ENCODE measurements at regions not wholly inside any gene's neighbourhood (a gene's known extent, or its start where the extent isn't known, plus 50 kb on each side); places are given as distances from the start of the nearest gene placed in this dataset.

GRCh38 chr10:33900596-33900995, 566.1 kb upstream of the NRP1 start:
- Histone ChIP-seq H3K4me3 (ENCODE audit: low read depth, low read length) (no peak overlapping the region), H4K8ac (ENCODE audit: low read depth, low read length) (no peak overlapping the region), H2AFZ (ENCODE audit: insufficient read depth, low read length, poor library complexity) (no peak overlapping the region), H2AK5ac (ENCODE audit: low read length) (no peak overlapping the region), H3K79me2 (ENCODE audit: control insufficient read depth, insufficient read depth, low read length, poor library complexity) (no peaks in the 10 kb centered on the region), H3K18ac (ENCODE audit: low read length) (no peak overlapping the region), H3K4me1 (ENCODE audit: control insufficient read depth in 1 of 2, insufficient read depth in 2 of 2, low read length in 2 of 2) (no peaks in the 10 kb centered on the region), H3K14ac (ENCODE audit: low read length) (no peak overlapping the region), H3K27ac (ENCODE audit: low read depth, low read length) (no peak overlapping the region), H3K79me1 (ENCODE audit: low read length) (no peaks in the 10 kb centered on the region), H2BK12ac (ENCODE audit: low read length) (no peak overlapping the region), H3K4me2 (ENCODE audit: low read length) (no peak overlapping the region), H3K9me3 (ENCODE audit: insufficient read depth, low read depth, low read length) (peaks cover 2% of the 10 kb centered on the region), H2BK5ac (ENCODE audit: low read depth, low read length, poor library complexity) (no peak overlapping the region), H3K4ac (ENCODE audit: low read depth, low read length) (no peak overlapping the region), H3K23ac (ENCODE audit: low read length) (no peak overlapping the region), H3K27me3 (ENCODE audit: insufficient read depth, low read length) (no peaks in the 10 kb centered on the region), H4K12ac (ENCODE audit: low read depth, low read length) (no peak overlapping the region), H4K91ac (ENCODE audit: low read depth, low read length) (no peak overlapping the region), H3K9ac (ENCODE audit: low read length) (no peak overlapping the region), H2BK120ac (ENCODE audit: insufficient read depth, low read length, poor library complexity) (no peak overlapping the region), H3K36me3 (ENCODE audit: control insufficient read depth in 1 of 2, insufficient read depth in 2 of 2, low read length in 2 of 2) (no peaks in the 10 kb centered on the region)
- 100% methylated on average over 1 of the region's 2 CpGs for WGBS (ENCODE audit: extremely low coverage, insufficient coverage, insufficient read length)
- no peak for DNase-seq

GRCh38 chr10:33899578-33900531, 565.4 kb upstream of the NRP1 start:
- H3K9me3 ChIP-seq (ENCODE audit: insufficient read depth, low read depth, low read length): peaks cover 2% of the 10 kb centered on the region
- no CpG with 5 or more reads among the region's 5 CpGs for WGBS (ENCODE audit: extremely low coverage, insufficient coverage, insufficient read length)
- H3K18ac ChIP-seq (ENCODE audit: low read length): no peak overlapping the region
- H3K79me2 ChIP-seq (ENCODE audit: control insufficient read depth, insufficient read depth, low read length, poor library complexity): no peaks in the 10 kb centered on the region
- H3K4ac ChIP-seq (ENCODE audit: low read depth, low read length): no peak overlapping the region
- no peaks in the 10 kb centered on the region for H3K4me1 ChIP-seq (ENCODE audit: control insufficient read depth in 1 of 2, insufficient read depth in 2 of 2, low read length in 2 of 2)
- no peak overlapping the region for H3K27ac ChIP-seq (ENCODE audit: low read depth, low read length)
- no peaks in the 10 kb centered on the region for H3K36me3 ChIP-seq (ENCODE audit: control insufficient read depth in 1 of 2, insufficient read depth in 2 of 2, low read length in 2 of 2)
- H2AK5ac ChIP-seq (ENCODE audit: low read length): no peak overlapping the region
- no peak overlapping the region for H4K8ac ChIP-seq (ENCODE audit: low read depth, low read length)
- H3K79me1 ChIP-seq (ENCODE audit: low read length): no peaks in the 10 kb centered on the region
- no peak overlapping the region for H2BK120ac ChIP-seq (ENCODE audit: insufficient read depth, low read length, poor library complexity)
- no peak overlapping the region for H2BK5ac ChIP-seq (ENCODE audit: low read depth, low read length, poor library complexity)
- peak in 1 of 2 donors; percentile 63 for DNase-seq
- H2BK12ac ChIP-seq (ENCODE audit: low read length): no peak overlapping the region
- no peak overlapping the region for H3K4me2 ChIP-seq (ENCODE audit: low read length)
- H3K27me3 ChIP-seq (ENCODE audit: insufficient read depth, low read length): no peaks in the 10 kb centered on the region
- H3K4me3 ChIP-seq (ENCODE audit: low read depth, low read length): no peak overlapping the region
- no peak overlapping the region for H4K91ac ChIP-seq (ENCODE audit: low read depth, low read length)
- H3K9ac ChIP-seq (ENCODE audit: low read length): no peak overlapping the region
- no peak overlapping the region for H3K14ac ChIP-seq (ENCODE audit: low read length)
- no peak overlapping the region for H4K12ac ChIP-seq (ENCODE audit: low read depth, low read length)
- no peak overlapping the region for H3K23ac ChIP-seq (ENCODE audit: low read length)
- no peak overlapping the region for H2AFZ ChIP-seq (ENCODE audit: insufficient read depth, low read length, poor library complexity)

- WGBS (ENCODE audit: extremely low coverage, insufficient coverage, insufficient read length): no CpG with 5 or more reads among the region's 6 CpGs
- Histone ChIP-seq H3K23ac (ENCODE audit: low read length) (no peak overlapping the region), H3K14ac (ENCODE audit: low read length) (no peak overlapping the region), H2AFZ (ENCODE audit: insufficient read depth, low read length, poor library complexity) (no peak overlapping the region), H2AK5ac (ENCODE audit: low read length) (no peak overlapping the region), H3K27me3 (ENCODE audit: insufficient read depth, low read length) (no peaks in the 10 kb centered on the region), H3K4ac (ENCODE audit: low read depth, low read length) (no peak overlapping the region), H3K9me3 (ENCODE audit: insufficient read depth, low read depth, low read length) (peaks cover 2% of the 10 kb centered on the region), H3K18ac (ENCODE audit: low read length) (no peak overlapping the region), H2BK12ac (ENCODE audit: low read length) (no peak overlapping the region), H3K4me2 (ENCODE audit: low read length) (no peak overlapping the region), H4K8ac (ENCODE audit: low read depth, low read length) (no peak overlapping the region), H3K9ac (ENCODE audit: low read length) (no peak overlapping the region), H3K4me1 (ENCODE audit: control insufficient read depth in 1 of 2, insufficient read depth in 2 of 2, low read length in 2 of 2) (no peaks in the 10 kb centered on the region), H3K36me3 (ENCODE audit: control insufficient read depth in 1 of 2, insufficient read depth in 2 of 2, low read length in 2 of 2) (no peaks in the 10 kb centered on the region), H2BK120ac (ENCODE audit: insufficient read depth, low read length, poor library complexity) (no peak overlapping the region), H3K79me1 (ENCODE audit: low read length) (no peaks in the 10 kb centered on the region), H3K27ac (ENCODE audit: low read depth, low read length) (no peak overlapping the region), H3K79me2 (ENCODE audit: control insufficient read depth, insufficient read depth, low read length, poor library complexity) (no peaks in the 10 kb centered on the region), H4K91ac (ENCODE audit: low read depth, low read length) (no peak overlapping the region), H3K4me3 (ENCODE audit: low read depth, low read length) (no peak overlapping the region), H4K12ac (ENCODE audit: low read depth, low read length) (no peak overlapping the region), H2BK5ac (ENCODE audit: low read depth, low read length, poor library complexity) (no peak overlapping the region)
- peak; percentile 52 to 74 for DNase-seq
Measured at GRCh38 chr10:33897291-33897752, 562.9 kb upstream of the NRP1 start.

GRCh38 chr10:33893506-33893905, 559.0 kb upstream of the NRP1 start:
- Histone ChIP-seq H3K23ac (ENCODE audit: low read length) (no peak overlapping the region), H3K4me1 (ENCODE audit: control insufficient read depth in 1 of 2, insufficient read depth in 2 of 2, low read length in 2 of 2) (no peaks in the 10 kb centered on the region), H2BK120ac (ENCODE audit: insufficient read depth, low read length, poor library complexity) (no peak overlapping the region), H3K79me1 (ENCODE audit: low read length) (no peaks in the 10 kb centered on the region), H3K4ac (ENCODE audit: low read depth, low read length) (no peak overlapping the region), H3K14ac (ENCODE audit: low read length) (no peak overlapping the region), H3K4me3 (ENCODE audit: low read depth, low read length) (no peak overlapping the region), H4K12ac (ENCODE audit: low read depth, low read length) (no peak overlapping the region), H2AFZ (ENCODE audit: insufficient read depth, low read length, poor library complexity) (no peak overlapping the region), H3K79me2 (ENCODE audit: control insufficient read depth, insufficient read depth, low read length, poor library complexity) (no peaks in the 10 kb centered on the region), H3K36me3 (ENCODE audit: control insufficient read depth in 1 of 2, insufficient read depth in 2 of 2, low read length in 2 of 2) (no peaks in the 10 kb centered on the region), H2BK12ac (ENCODE audit: low read length) (no peak overlapping the region), H2AK5ac (ENCODE audit: low read length) (no peak overlapping the region), H4K91ac (ENCODE audit: low read depth, low read length) (no peak overlapping the region), H2BK5ac (ENCODE audit: low read depth, low read length, poor library complexity) (no peak overlapping the region), H3K4me2 (ENCODE audit: low read length) (no peak overlapping the region), H3K27ac (ENCODE audit: low read depth, low read length) (no peak overlapping the region), H3K9ac (ENCODE audit: low read length) (no peak overlapping the region), H3K27me3 (ENCODE audit: insufficient read depth, low read length) (no peaks in the 10 kb centered on the region), H4K8ac (ENCODE audit: low read depth, low read length) (no peak overlapping the region), H3K9me3 (ENCODE audit: insufficient read depth, low read depth, low read length) (peaks cover 2% of the 10 kb centered on the region), H3K18ac (ENCODE audit: low read length) (no peak overlapping the region)
- no peak for DNase-seq

All from trophoblast cell (in vitro differentiated cells and primary cell).